H1 (cell line): ENCODE measurements at regions not wholly inside any gene's neighbourhood (a gene's known extent, or its start where the extent isn't known, plus 50 kb on each side); places are given as distances from the start of the nearest gene placed in this dataset.

Experiments used
- CTCF ChIA-PET: fragments of 300-600 bp; sonication (Branson Sonifier 250); formaldehyde crosslinking; loops from one replicate; lab custom pipeline; 2021; ENCODE audit not compliant: partially characterized antibody; lab: Charles Lee
- POLR2A ChIA-PET: fragments of 300-600 bp; sonication (Branson Sonifier 250); formaldehyde crosslinking; loops from one replicate; lab custom pipeline; 2021; ENCODE audit warnings: inconsistent platforms; ENCODE audit not compliant: partially characterized antibody; lab: Charles Lee
- DNase-seq, 2 experiments: peaks; one replicate each; pipeline versions ENCODE4 v3.0.0 to v3.0.0-alpha.2; 2010 to 2022; ENCODE audit warnings: low spot score in 2 of 2, low read depth in 1 of 2, mixed read lengths in 1 of 2
- FAIRE-seq: peaks from 2 replicates; lab custom pipeline; 2011; peaks lifted over from hg19 to GRCh38; lab: Jason Lieb, UNC
- H2AFZ ChIP-seq: 2 replicates; pipeline ENCODE4 v1.8.1; 2012; ENCODE audit warnings: low read length, inconsistent platforms
- H2AK5ac ChIP-seq: 2 replicates; pipeline ENCODE4 v1.6.1; 2013; ENCODE audit warnings: low read depth, low read length
- H2BK120ac ChIP-seq: replicated peaks from 2 replicates; pipeline ENCODE3; 2013; ENCODE audit warnings: low read depth, low read length, inconsistent platforms
- H2BK12ac ChIP-seq: 2 replicates; pipeline ENCODE4 v1.6.1; 2013; ENCODE audit warnings: low read depth, low read length
- H2BK15ac ChIP-seq: 2 replicates; pipeline ENCODE4 v1.6.1; 2013; ENCODE audit warnings: low read length
- H2BK20ac ChIP-seq: 2 replicates; pipeline ENCODE4 v1.6.1; 2013; ENCODE audit warnings: low read length
- H2BK5ac ChIP-seq: 2 replicates; pipeline ENCODE4 v1.6.1; 2013; ENCODE audit warnings: low read depth, low read length
- H3K14ac ChIP-seq: 2 replicates; pipeline ENCODE4 v1.6.1; 2013; ENCODE audit warnings: inconsistent platforms; ENCODE audit not compliant: insufficient read length
- H3K18ac ChIP-seq: 2 replicates; pipeline ENCODE4 v1.6.1; 2013; ENCODE audit warnings: low read length; ENCODE audit errors: extremely low read depth
- H3K23ac ChIP-seq: 2 replicates; pipeline ENCODE4 v1.6.1; 2013; ENCODE audit warnings: inconsistent platforms; ENCODE audit not compliant: insufficient read length
- H3K23me2 ChIP-seq: 2 replicates; pipeline ENCODE4 v1.6.1; 2013; ENCODE audit warnings: low read depth, low read length
- H3K27ac ChIP-seq: 2 replicates; pipeline ENCODE4 v1.6.1; 2011; ENCODE audit warnings: low read depth, low read length, inconsistent platforms
- H3K27me3 ChIP-seq, 4 experiments: replicated peaks in 1 of 4; 1 replicate in 1 of 4; 2 replicates in 3 of 4; pipeline versions ENCODE4 v1.6.1 to v1.8.1; 2011 to 2013; ENCODE audit warnings: low read length in 3 of 4, mild to moderate bottlenecking in 3 of 4, inconsistent platforms in 2 of 4, mixed read lengths in 2 of 4, moderate library complexity in 1 of 4; ENCODE audit not compliant: control insufficient read depth in 3 of 4, insufficient read depth in 3 of 4; ENCODE audit errors: extremely low read depth in 1 of 4
- H3K36me3 ChIP-seq, 4 experiments: 2 replicates each; pipeline versions ENCODE4 v1.6.1 to v1.8.1; 2011 to 2013; ENCODE audit warnings: mild to moderate bottlenecking in 4 of 4, low read length in 3 of 4, moderate library complexity in 2 of 4, control low read depth in 1 of 4, inconsistent platforms in 1 of 4; ENCODE audit not compliant: insufficient read depth in 4 of 4, control insufficient read depth in 2 of 4
- H3K4ac ChIP-seq: replicated peaks from 2 replicates; pipeline ENCODE3; 2013; ENCODE audit warnings: low read length, low read depth, mixed read lengths, inconsistent platforms; ENCODE audit not compliant: insufficient read length
- H3K4me1 ChIP-seq, 4 experiments: replicated peaks in 1 of 4; 1 replicate in 1 of 4; 2 replicates in 3 of 4; pipeline versions ENCODE4 v1.6.1 to v1.8.1; 2011 to 2013; ENCODE audit warnings: low read length in 3 of 4, inconsistent platforms in 2 of 4, mixed read lengths in 1 of 4; ENCODE audit not compliant: insufficient read depth in 4 of 4, control insufficient read depth in 3 of 4
- H3K4me2 ChIP-seq, 2 experiments: 2 replicates each; pipeline versions ENCODE4 v1.6.1 to v1.8.1; 2011 to 2013; ENCODE audit warnings: low read depth in 2 of 2, low read length in 2 of 2, control low read depth in 1 of 2, inconsistent platforms in 1 of 2, mild to moderate bottlenecking in 1 of 2; ENCODE audit not compliant: insufficient read depth in 1 of 2
- H3K4me3 ChIP-seq, 4 experiments: fragments of 200-600, 300-600 bp in 1 of 4; sonication (generic), shearing (Covaris generic), sonication (Bioruptor Twin) in 1 of 4; 2 replicates each; pipeline versions ENCODE4 v1.5.1 to v1.8.1; 2011 to 2016; ENCODE audit warnings: low read length in 4 of 4, low read depth in 3 of 4, control low read depth in 2 of 4, inconsistent platforms in 2 of 4, mild to moderate bottlenecking in 2 of 4, mixed read lengths in 1 of 4, moderate library complexity in 1 of 4; ENCODE audit not compliant: insufficient read depth in 2 of 4; ENCODE audit errors: extremely low read depth in 1 of 4
- H3K56ac ChIP-seq: replicated peaks from 2 replicates; pipeline ENCODE3; 2013; ENCODE audit warnings: low read depth, mild to moderate bottlenecking, mixed read lengths, low read length, inconsistent platforms; ENCODE audit not compliant: insufficient read length
- H3K79me1 ChIP-seq: 2 replicates; pipeline ENCODE4 v1.6.1; 2013; ENCODE audit warnings: low read depth, low read length, control low read depth
- H3K79me2 ChIP-seq, 2 experiments: 2 replicates each; pipeline versions ENCODE4 v1.6.1 to v1.8.1; 2012 to 2013; ENCODE audit warnings: low read length in 2 of 2, mild to moderate bottlenecking in 2 of 2, inconsistent platforms in 1 of 2; ENCODE audit not compliant: insufficient read depth in 2 of 2, control insufficient read depth in 1 of 2
- H3K9ac ChIP-seq, 4 experiments: replicated peaks in 1 of 4; 1 replicate in 1 of 4; 2 replicates in 3 of 4; pipeline versions ENCODE4 v1.6.1 to v1.8.1; 2011 to 2013; ENCODE audit warnings: low read depth in 3 of 4, low read length in 3 of 4, control low read depth in 2 of 4, mild to moderate bottlenecking in 2 of 4, moderate library complexity in 2 of 4, inconsistent platforms in 1 of 4; ENCODE audit errors: extremely low read depth in 1 of 4
- H3K9me3 ChIP-seq, 2 experiments: 2 replicates each; pipeline versions ENCODE4 v1.6.1 to v1.8.1; 2012 to 2013; ENCODE audit warnings: mild to moderate bottlenecking in 2 of 2, moderate library complexity in 2 of 2, control low read depth in 1 of 2, inconsistent platforms in 1 of 2, low read depth in 1 of 2, low read length in 1 of 2, mixed read lengths in 1 of 2; ENCODE audit not compliant: insufficient read depth in 2 of 2
- H4K20me1 ChIP-seq, 2 experiments: replicated peaks in 1 of 2; 2 replicates each; pipeline versions ENCODE3 to v1.8.1; 2011 to 2013; ENCODE audit warnings: inconsistent platforms in 2 of 2, low read length in 2 of 2, mild to moderate bottlenecking in 1 of 2; ENCODE audit not compliant: insufficient read depth in 2 of 2, control insufficient read depth in 1 of 2
- H4K5ac ChIP-seq: 2 replicates; pipeline ENCODE4 v1.6.1; 2013; ENCODE audit warnings: low read length, low read depth, mixed read lengths, inconsistent platforms; ENCODE audit not compliant: insufficient read length
- H4K8ac ChIP-seq: 2 replicates; pipeline ENCODE4 v1.8.0; 2013; ENCODE audit warnings: mild to moderate bottlenecking, moderate library complexity, low read length, inconsistent platforms; ENCODE audit not compliant: insufficient read depth; ENCODE audit errors: extremely low read depth
- H4K91ac ChIP-seq: replicated peaks from 2 replicates; pipeline ENCODE3; 2013; ENCODE audit warnings: low read length, mixed read lengths, inconsistent platforms; ENCODE audit not compliant: insufficient read length
- MAFK ChIP-seq: IDR thresholded peaks from 2 replicates; pipeline ENCODE4 v1.6.1; 2012; ENCODE audit warnings: low read depth, mild to moderate bottlenecking, improper control_type of control experiment, low read length
- TCF12 ChIP-seq: IDR thresholded peaks from 2 replicates; pipeline ENCODE4 v1.6.1; 2011; ENCODE audit warnings: low read depth, mild to moderate bottlenecking, low read length
- WGBS, 2 experiments: shearing (Covaris generic) in 1 of 2; methylation state at CpG; one replicate each; pipeline versions ENCODE4 v1.1.6 to v1.1.7; 2013 to 2015; ENCODE audit warnings: low lambda C conversion rate in 2 of 2, mixed read lengths in 2 of 2, inconsistent platforms in 1 of 2, low coverage in 1 of 2, missing lambda C conversion rate in 1 of 2; ENCODE audit not compliant: insufficient replicate concordance in 2 of 2, insufficient coverage in 1 of 2, insufficient read length in 1 of 2; ENCODE audit errors: extremely low coverage in 1 of 2, missing lambda C conversion rate in 1 of 2; 5-methylcytosine and 5-hydroxymethylcytosine counted together

- TF ChIP-seq TCF12 (no peak), MAFK (peak; percentile 22; the same call in 1 of the 2 replicates)
- CTCF ChIA-PET: interaction anchor here (0.6 kb wide), 1 partner anchor 31 kb away, joined by 3 read pairs; no protein-coding TSS in a partner anchor
- no peak overlapping the region for H3K18ac ChIP-seq
These were observed 139.0 kb upstream of the GUCY1A2 start for GRCh38 chr11:107157146-107157808.

More at GRCh38 chr11:107157146-107157808, 139.0 kb upstream of the GUCY1A2 start:
- no peaks in the 10 kb centered on the region for H3K4me1 ChIP-seq
- no peak overlapping the region for H2AFZ ChIP-seq
- no peaks in the 10 kb centered on the region for H3K23me2 ChIP-seq
- no peak overlapping the region for H3K23ac ChIP-seq
- H2BK15ac ChIP-seq: no peak overlapping the region
- H2BK5ac ChIP-seq: no peak overlapping the region
- H3K79me1 ChIP-seq: no peaks in the 10 kb centered on the region
- H3K36me3 ChIP-seq: no peaks in the 10 kb centered on the region
- H3K9ac ChIP-seq: no peak overlapping the region
- no peak overlapping the region for H2BK12ac ChIP-seq
- H4K8ac ChIP-seq: no peak overlapping the region
- no peak overlapping the region for H3K27ac ChIP-seq
- POLR2A ChIA-PET: no interaction called here
- no peaks in the 10 kb centered on the region for H4K20me1 ChIP-seq
- WGBS, 2 experiments: 60% methylated on average over 3 of the region's 3 CpGs; no CpG with 5 or more reads in 1 of the 2 experiments
- no peak overlapping the region for H3K56ac ChIP-seq
- H3K4me3 ChIP-seq: no peak overlapping the region
- no peak overlapping the region for H4K91ac ChIP-seq
- H3K4ac ChIP-seq: no peak overlapping the region
- no peaks in the 10 kb centered on the region for H3K9me3 ChIP-seq
- no peaks in the 10 kb centered on the region for H3K79me2 ChIP-seq
- no peak overlapping the region for H3K4me2 ChIP-seq
- no peak overlapping the region for H4K5ac ChIP-seq
- DNase-seq: peak in 1 of 2 experiments; percentile 21
- H2BK120ac ChIP-seq: no peak overlapping the region
- FAIRE-seq: peak; percentile 32
- no peak overlapping the region for H2BK20ac ChIP-seq
- no peak overlapping the region for H2AK5ac ChIP-seq
- H3K27me3 ChIP-seq: no peaks in the 10 kb centered on the region
- H3K14ac ChIP-seq: no peak overlapping the region
